ENCODE measurements at regions not wholly inside any gene's neighbourhood (a gene's known extent, or its start where the extent isn't known, plus 50 kb on each side); places are given as distances from the start of the nearest gene placed in this dataset.
"Not testable (repeated sequence)": the region's sequence is repeated elsewhere in the genome, so short reads cannot be mapped to it uniquely, and the experiment has no call there.

GRCh38 chr11:12602421-12602820 is 71.8 kb upstream of the TEAD1 start:
- peak; percentile 57 for DNase-seq (ENCODE audit: low read depth, low spot score)
- Histone ChIP-seq H3K4me3 (peak overlapping the region; percentile 51), H3K9ac (ENCODE audit: insufficient read length) (no peak overlapping the region), H3K27ac (no peak overlapping the region), H3K36me3 (ENCODE audit: insufficient read depth, low read length) (no peaks in the 10 kb centered on the region), H3K9me3 (ENCODE audit: low read depth, low read length) (no peaks in the 10 kb centered on the region)
- TF ChIP-seq POLR2AphosphoS5 (IDR thresholded peaks at IDR 0.05; ENCODE audit: borderline replicate concordance, low read depth, low read length) (no peak), FOXP2 (optimal IDR thresholded peaks at IDR 0.05; ENCODE audit: control extremely low read depth, extremely low read length, insufficient read depth) (no peak), EZH2 (IDR thresholded peaks at IDR 0.05) (no peak)

DNA sequence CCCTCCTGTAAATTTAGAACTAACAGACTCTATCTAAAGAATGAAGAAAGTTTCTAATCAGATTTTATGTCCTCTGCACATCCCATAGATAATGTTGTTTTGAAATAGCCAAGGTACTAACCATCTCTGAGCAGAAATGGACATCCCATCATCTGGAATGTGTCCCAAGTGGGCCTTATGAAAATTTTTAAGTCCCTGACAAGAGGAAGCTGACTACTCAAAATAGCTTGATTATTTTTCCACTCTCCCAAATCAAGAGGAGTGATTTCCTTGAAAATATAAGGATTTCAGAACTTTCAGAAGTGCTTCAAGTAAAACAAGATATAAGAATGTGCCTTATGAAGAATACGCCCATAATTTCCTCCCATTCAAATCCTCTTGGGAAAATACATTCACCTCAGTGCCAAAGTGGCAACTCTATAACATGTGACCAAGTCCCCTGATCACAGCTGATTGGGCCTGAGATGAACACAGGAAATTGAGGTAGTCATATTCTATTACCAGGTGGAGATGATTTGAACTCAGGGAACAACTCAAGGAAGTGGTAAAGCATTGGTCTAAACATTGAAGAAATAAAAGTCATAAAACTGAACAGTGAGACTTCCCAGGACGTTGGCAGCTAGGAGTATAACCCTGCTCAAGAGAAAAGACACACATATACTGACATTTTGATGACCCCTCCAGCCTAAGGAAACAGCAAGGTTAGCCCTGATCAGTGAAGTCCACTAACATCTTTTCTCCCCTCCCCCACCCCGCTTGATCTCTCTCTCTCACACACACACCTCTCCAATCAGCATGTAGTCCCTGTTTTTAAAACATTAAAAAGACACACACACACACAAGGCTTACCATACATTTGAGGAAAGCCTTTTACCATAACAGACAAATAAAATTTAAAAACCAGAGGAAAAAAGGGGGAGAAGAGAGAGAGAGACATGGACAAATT is 70.8 kb upstream of the TEAD1 start:
- no peaks in the 10 kb centered on the region for H3K9me3 ChIP-seq (ENCODE audit: low read depth, low read length)
- TF ChIP-seq EZH2 (IDR thresholded peaks at IDR 0.05) (no peak), FOXP2 (optimal IDR thresholded peaks at IDR 0.05; ENCODE audit: control extremely low read depth, extremely low read length, insufficient read depth) (no peak), POLR2AphosphoS5 (IDR thresholded peaks at IDR 0.05; ENCODE audit: borderline replicate concordance, low read depth, low read length) (no peak)
- H3K36me3 ChIP-seq (ENCODE audit: insufficient read depth, low read length): no peaks in the 10 kb centered on the region
- DNase-seq (ENCODE audit: low read depth, low spot score): no peak
- H3K9ac ChIP-seq (ENCODE audit: insufficient read length): no peak overlapping the region
- no peak overlapping the region for H3K4me3 ChIP-seq
- H3K27ac ChIP-seq: no peak overlapping the region

- Histone ChIP-seq H3K4me3 (no peak overlapping the region), H3K27ac (no peak overlapping the region)
Measured at GRCh38 chr11:12604557-12605153, 69.6 kb upstream of the TEAD1 start.

GRCh38 chr11:12606597-12606996 is 67.6 kb upstream of the TEAD1 start:
- Histone ChIP-seq H3K4me3 (no peak overlapping the region), H3K27ac (no peak overlapping the region), H3K9ac (ENCODE audit: insufficient read length) (no peak overlapping the region), H3K9me3 (ENCODE audit: low read depth, low read length) (no peaks in the 10 kb centered on the region), H3K36me3 (ENCODE audit: insufficient read depth, low read length) (no peaks in the 10 kb centered on the region)
- DNase-seq (ENCODE audit: low read depth, low spot score): no peak
- TF ChIP-seq FOXP2 (optimal IDR thresholded peaks at IDR 0.05; ENCODE audit: control extremely low read depth, extremely low read length, insufficient read depth): no peak
- no peak for TF ChIP-seq POLR2AphosphoS5 (IDR thresholded peaks at IDR 0.05; ENCODE audit: borderline replicate concordance, low read depth, low read length)
- no peak for TF ChIP-seq EZH2 (IDR thresholded peaks at IDR 0.05)

More at GRCh38 chr11:12604557-12605153, 69.6 kb upstream of the TEAD1 start:
- H3K9ac ChIP-seq (ENCODE audit: insufficient read length): no peak overlapping the region
- no peaks in the 10 kb centered on the region for H3K9me3 ChIP-seq (ENCODE audit: low read depth, low read length)
- TF ChIP-seq POLR2AphosphoS5 (IDR thresholded peaks at IDR 0.05; ENCODE audit: borderline replicate concordance, low read depth, low read length) (no peak), EZH2 (IDR thresholded peaks at IDR 0.05) (no peak), FOXP2 (optimal IDR thresholded peaks at IDR 0.05; ENCODE audit: control extremely low read depth, extremely low read length, insufficient read depth) (no peak)
- no peak for DNase-seq (ENCODE audit: low read depth, low spot score)
- H3K36me3 ChIP-seq (ENCODE audit: insufficient read depth, low read length): no peaks in the 10 kb centered on the region

DNA sequence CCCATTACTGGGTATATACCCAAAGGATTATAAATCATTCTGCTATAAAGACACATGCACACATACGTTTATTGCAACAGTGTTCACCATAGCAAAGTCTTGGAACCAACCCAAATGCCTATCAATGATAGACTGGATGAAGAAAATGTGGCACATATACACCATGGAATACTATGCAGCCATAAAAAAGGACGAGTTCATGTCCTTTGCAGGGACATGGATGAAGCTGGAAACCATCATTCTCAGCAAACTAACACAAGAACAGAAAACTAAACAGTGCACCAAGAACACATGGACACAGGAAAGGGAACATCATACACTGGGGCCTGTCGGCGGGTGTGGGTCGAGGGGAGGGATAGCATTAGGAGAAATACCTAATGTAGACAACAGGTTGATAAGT is 65.5 kb upstream of the TEAD1 start:
- H3K36me3 ChIP-seq (ENCODE audit: insufficient read depth, low read length); H3K9ac ChIP-seq (ENCODE audit: insufficient read length); H3K27ac ChIP-seq; H3K9me3 ChIP-seq (ENCODE audit: low read depth, low read length); DNase-seq (ENCODE audit: low read depth, low spot score); H3K4me3 ChIP-seq: not testable (repeated sequence)

- H3K9ac ChIP-seq (ENCODE audit: insufficient read length): no peak overlapping the region
- no peak overlapping the region for H3K4me3 ChIP-seq
- no peaks in the 10 kb centered on the region for H3K9me3 ChIP-seq (ENCODE audit: low read depth, low read length)
- H3K36me3 ChIP-seq (ENCODE audit: insufficient read depth, low read length): no peaks in the 10 kb centered on the region
- no peak for DNase-seq (ENCODE audit: low read depth, low spot score)
- H3K27ac ChIP-seq: no peak overlapping the region
- TF ChIP-seq POLR2AphosphoS5 (IDR thresholded peaks at IDR 0.05; ENCODE audit: borderline replicate concordance, low read depth, low read length): no peak
- no peak for TF ChIP-seq EZH2 (IDR thresholded peaks at IDR 0.05)
- TF ChIP-seq FOXP2 (optimal IDR thresholded peaks at IDR 0.05; ENCODE audit: control extremely low read depth, extremely low read length, insufficient read depth): no peak
Measured at GRCh38 chr11:12611352-12611751, 62.9 kb upstream of the TEAD1 start.

DNA sequence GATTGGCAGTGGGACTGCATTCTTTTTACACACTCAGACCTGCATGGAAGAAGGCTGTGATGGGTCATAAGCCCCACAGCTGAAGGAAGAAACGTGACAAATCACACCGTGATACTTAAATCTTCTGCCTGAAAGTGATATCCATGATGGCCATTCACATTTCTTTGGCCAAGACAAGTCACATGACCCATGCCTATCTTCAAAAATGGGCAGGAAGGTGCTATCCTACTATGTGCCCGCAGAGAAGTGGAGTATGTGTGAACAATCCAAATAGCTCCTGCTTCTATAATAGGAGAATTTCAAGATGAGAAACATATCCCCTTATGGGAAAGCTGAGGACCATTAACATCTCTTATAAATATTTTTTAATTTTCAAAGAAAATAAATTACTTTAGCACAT is 56.6 kb upstream of the TEAD1 start:
- H3K27ac ChIP-seq: no peak overlapping the region
- DNase-seq (ENCODE audit: low read depth, low spot score): no peak
- H3K9me3 ChIP-seq (ENCODE audit: low read depth, low read length): no peaks in the 10 kb centered on the region
- no peak overlapping the region for H3K9ac ChIP-seq (ENCODE audit: insufficient read length)
- no peaks in the 10 kb centered on the region for H3K36me3 ChIP-seq (ENCODE audit: insufficient read depth, low read length)
- H3K4me3 ChIP-seq: no peak overlapping the region
- TF ChIP-seq EZH2 (IDR thresholded peaks at IDR 0.05): no peak
- TF ChIP-seq POLR2AphosphoS5 (IDR thresholded peaks at IDR 0.05; ENCODE audit: borderline replicate concordance, low read depth, low read length): no peak
- TF ChIP-seq FOXP2 (optimal IDR thresholded peaks at IDR 0.05; ENCODE audit: control extremely low read depth, extremely low read length, insufficient read depth): no peak

DNA sequence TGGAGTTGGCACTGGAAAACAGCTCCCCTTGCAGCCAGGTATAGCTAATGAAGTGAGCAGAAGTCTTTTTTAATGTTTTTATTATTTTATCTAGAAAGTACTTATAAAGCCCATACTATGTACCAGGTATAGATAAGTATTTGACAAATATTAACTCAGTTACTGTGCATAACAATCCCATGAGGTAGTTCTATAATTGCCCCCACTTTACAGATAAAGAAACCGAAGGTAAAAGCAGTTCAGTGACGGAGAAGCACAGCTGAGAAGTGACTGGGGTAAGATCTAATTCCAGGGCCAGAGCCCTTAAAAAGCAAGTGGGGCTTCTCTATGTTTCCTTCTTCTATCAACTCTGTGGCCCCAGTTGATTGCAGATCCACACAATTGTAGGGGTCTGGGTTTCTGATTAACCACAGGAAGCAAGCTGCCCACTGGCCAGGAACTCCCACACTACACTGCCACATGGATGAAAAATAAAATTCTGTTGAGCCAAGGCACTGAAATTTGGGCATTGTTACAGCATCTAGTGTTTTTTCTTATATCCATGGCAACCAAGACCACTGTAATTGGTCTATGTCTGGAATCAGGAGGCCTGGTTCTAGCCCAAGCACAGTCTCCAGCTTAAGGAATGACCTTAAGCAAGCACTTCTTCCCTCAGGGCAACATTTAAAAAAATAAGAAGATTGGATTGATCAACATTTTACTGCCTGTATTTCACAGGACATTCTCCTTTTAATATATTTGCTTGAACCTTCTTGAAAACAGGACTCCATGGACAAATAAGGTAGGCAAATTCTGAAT is 55.3 kb upstream of the TEAD1 start:
- no peaks in the 10 kb centered on the region; the same call in 1 of the 2 replicates for H3K9me3 ChIP-seq (ENCODE audit: low read depth, low read length)
- H3K9ac ChIP-seq (ENCODE audit: insufficient read length): no peak overlapping the region
- H3K36me3 ChIP-seq (ENCODE audit: insufficient read depth, low read length): no peaks in the 10 kb centered on the region
- no peak overlapping the region for H3K27ac ChIP-seq
- H3K4me3 ChIP-seq: no peak overlapping the region
- no peak for DNase-seq (ENCODE audit: low read depth, low spot score)
- no peak for TF ChIP-seq EZH2 (IDR thresholded peaks at IDR 0.05)
- no peak for TF ChIP-seq FOXP2 (optimal IDR thresholded peaks at IDR 0.05; ENCODE audit: control extremely low read depth, extremely low read length, insufficient read depth)
- no peak for TF ChIP-seq POLR2AphosphoS5 (IDR thresholded peaks at IDR 0.05; ENCODE audit: borderline replicate concordance, low read depth, low read length)
